Stimulated activated naive CD8-positive, alpha-beta T cell treated with anti-CD3 and anti-CD28 coated beads, Interleukin-15, Interleukin-2, amounts not matched to agents 100 U/mL and 50 U/mL, for 24 hours (primary cell): ENCODE measurements at regions not wholly inside any gene's neighbourhood (a gene's known extent, or its start where the extent isn't known, plus 50 kb on each side); places are given as distances from the start of the nearest gene placed in this dataset.

ENCODE experiments used
- ATAC-seq: fragments of 150-1000 bp; cut with Tn5 transposase; one replicate; pipeline ENCODE4 v1.10.0; 2021
- DNase-seq: peaks from one replicate; pipeline ENCODE4 v3.0.0; 2021

DNA sequence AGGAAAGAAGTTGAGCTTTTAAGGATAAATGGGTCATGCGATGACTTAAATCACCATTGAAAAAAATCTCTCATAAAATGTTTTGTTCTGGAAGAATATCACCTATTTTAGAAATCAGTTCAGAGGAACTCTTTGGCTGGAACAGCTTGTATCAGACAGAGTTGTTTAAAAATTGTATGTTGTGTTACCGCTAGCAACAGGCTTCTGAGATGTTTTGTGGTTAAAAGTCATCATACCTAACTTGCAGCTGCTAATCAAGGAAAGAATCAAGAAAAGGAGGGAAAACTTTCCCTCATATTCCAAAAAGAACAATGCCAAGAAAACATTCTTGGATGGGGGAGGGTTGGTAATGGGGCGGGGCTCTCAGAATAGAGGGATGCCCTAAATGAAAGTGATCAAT is 220.7 kb upstream of the CITED2 start:
- no peak for ATAC-seq
- DNase-seq, result no peak

DNA sequence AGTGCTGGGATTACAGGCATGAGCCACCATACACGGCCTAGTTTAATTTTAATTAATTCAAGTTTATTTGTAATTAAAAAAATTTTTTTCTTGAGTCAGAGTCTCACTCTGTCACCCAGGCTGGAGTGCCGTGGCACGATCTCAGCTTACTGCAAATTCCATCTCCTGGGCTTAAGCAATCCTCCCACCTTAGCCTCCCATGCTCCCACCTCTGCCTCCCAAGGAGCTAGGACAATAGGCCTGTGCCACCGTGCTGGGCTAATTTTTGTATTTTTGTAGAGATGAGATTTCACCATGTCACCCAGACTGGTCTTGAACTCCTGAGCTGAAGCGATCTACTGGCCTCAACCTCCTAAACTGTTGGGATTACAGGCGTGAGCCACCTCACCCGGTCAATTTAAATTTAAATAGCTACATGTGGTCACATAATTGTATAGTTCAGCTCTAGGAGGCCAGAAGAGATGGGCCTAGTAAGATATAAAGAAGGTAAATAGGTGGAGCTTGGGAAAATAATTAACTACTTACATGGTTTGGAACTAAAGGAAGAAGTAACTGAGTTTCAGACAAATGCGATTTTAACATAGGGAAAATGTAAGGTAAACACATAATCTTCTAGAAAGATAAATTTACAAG is 220.0 kb upstream of the CITED2 start:
- DNase-seq (no peak), ATAC-seq (no peak)

DNA sequence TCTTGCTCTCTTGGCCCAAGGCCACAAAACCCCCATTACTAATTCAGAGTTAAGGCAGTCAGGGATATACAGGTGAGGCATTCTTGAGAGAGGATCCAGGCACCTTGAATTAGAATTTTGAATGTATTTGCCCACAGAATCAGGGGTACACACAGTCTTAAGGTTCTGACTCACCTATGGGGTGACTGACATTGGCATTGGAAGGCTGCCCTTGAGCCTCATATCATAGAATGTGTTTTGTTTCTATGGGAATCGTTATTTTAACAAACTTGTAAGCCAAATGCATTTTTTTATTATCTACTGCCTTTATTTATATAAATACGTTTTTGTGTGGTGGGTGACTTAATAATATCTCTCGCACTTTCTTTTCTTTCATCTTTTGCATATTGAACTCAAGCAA is 218.6 kb upstream of the CITED2 start:
- DNase-seq (no peak), ATAC-seq (no peak)

DNA sequence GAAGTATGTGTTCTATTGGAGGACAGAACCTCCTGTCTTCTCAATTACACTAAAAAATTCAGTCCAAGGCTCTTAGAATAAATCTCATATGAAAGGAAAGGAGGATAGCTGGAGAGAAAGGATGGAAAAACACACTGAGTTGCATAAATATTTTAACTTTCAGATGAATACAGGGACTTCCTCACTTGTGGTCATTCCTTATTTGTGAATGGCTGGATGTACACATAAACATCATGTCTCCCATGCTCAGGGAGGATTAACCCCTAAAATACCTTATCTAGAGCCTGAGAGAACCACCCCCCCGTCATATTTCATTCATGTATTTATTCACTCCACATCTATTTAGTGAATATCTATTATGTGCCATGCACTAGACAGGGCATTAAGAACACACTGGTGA is 217.6 kb upstream of the CITED2 start:
- no peak for ATAC-seq
- no peak for DNase-seq

DNA sequence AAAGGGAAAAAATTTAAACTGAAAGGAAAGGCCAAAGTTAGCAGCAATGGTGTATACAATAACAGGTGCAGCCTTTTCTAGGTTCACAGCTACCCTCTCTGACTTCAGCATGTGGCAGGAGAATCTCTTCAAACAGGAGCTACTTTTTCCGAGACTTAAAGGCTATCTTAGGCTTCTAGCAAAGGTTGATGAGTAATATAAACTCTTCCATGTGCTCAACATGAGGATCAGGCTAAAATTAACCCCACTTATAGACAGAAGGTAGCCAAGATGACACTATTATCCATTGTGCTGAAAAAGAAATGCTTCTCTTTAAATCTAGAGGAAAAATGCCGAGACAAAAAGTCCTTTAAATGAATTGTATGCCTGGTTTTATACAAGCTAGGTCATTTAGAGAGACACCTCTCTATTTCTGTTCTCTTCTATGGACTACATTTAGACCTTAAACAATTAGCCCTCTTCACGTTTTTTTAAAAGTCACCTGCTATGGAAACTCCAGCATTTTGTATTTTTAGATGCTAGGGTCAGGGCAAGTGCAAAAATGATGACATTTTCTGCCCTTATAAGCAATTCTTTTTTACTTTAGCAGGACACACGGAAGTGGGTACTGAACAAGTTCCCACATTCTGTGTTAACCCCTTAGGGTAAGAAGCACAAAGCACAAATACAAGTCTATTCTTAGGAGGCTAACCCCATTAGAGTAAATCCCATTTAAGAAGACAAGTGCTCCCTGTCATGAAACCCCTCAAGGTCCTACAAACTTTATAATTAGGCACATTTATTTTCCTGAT is 216.8 kb upstream of the CITED2 start:
- no peak for ATAC-seq
- DNase-seq, result no peak

DNA sequence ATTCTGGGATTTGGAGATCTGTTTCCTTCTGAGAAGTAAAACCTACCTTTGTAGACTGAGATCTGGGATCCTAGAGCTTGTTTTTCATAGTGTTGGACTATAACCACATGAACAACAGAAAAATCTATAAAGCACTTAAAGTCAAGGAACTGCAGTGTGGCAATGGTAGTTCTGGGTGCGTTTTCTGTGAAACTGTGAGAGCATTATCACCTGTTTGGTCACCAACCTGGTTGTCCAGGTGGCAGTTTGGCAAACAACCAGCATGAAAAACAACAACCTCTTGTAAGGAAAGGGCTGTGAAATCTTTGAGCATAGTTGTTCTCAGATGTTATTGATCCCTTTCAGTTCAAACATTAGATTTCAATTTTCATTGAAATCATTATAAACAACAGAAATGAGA is 215.8 kb upstream of the CITED2 start:
- ATAC-seq, result no peak
- no peak for DNase-seq

DNA sequence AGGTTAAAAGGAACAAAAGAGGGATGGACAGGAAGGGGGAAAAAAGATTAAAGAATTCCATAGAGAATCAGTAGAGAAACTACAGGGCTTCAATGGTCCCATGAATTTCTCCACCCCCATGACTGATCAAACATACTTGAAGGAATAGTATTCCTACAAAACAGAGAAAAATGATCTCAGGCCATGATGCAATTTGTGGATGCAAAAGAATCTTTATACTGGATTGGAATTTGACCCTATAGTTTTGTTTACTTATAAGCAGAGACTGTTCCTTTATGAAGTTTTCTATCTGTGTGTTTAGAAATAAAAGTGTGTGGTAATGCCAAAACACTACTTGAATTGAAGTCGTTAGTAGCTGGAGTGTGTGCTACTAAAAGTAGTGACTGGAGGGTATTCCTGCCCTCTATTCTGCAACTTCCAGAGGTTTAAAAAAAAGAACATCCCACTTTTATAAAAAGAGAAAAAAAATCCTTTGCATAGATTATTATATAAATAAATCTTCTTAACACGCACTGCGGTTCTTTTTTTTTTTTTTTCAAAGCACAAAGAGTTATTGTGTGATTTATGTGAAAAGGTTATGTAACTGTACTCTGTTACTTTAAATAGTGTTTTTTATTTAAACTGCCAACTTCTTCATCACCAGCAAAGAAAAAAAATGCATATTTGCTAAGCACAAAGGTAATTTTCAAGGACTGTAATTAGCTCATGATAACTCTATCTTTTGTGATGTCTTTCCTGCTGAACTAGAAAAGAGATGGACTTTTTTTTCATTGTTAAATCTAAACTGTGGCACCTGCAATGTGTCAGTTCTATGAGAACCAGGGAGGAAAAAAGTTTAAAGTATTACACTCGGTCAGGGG is 214.5 kb upstream of the CITED2 start:
- ATAC-seq (no peak), DNase-seq (no peak)

DNA sequence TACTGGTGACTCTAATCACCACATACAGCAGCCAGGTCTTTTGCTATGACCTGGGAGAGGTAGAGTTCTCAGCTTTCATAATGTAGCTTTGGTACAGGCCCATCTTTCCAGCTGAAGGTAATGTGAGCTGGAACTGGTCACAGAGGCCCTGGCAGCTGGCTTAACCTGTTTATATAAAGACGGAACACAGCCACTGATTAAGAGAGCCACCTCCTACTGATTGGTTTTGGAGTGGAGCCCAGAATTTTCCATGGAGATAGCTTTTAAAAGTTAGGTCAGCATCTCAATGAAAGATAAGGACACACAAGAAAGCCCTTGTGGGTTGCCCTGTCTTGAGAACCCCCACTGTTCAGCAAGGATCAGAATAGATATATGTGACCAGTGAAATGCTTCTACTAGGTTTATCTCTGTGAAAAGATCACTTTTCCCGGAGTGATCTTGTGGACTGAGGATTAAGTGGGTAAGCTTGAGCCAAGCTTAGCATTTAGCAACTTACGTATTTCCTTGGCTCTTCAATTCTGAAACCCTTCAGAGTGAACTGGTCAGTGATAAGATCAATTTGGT is 213.7 kb upstream of the CITED2 start:
- DNase-seq, result no peak
- ATAC-seq, result no peak

DNA sequence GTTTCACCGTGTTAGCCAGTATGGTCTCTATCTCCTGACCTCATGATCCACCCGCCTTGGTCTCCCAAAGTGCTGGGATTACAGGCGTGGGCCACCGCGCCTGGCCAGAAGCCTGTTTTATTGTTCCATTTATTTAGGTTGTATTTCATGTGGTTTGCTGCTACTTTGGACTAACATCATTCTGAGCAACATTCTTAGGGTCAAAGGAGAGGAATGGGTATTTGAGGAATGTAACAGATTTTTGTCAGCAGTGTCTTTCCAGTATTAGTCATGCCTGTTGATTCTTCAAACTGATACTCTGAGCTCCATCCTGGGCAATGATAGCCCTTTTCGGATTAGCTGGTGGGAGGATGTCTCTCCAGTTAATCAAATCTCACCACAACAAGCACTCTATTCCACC is 213.0 kb upstream of the CITED2 start:
- DNase-seq (no peak), ATAC-seq (no peak)

DNA sequence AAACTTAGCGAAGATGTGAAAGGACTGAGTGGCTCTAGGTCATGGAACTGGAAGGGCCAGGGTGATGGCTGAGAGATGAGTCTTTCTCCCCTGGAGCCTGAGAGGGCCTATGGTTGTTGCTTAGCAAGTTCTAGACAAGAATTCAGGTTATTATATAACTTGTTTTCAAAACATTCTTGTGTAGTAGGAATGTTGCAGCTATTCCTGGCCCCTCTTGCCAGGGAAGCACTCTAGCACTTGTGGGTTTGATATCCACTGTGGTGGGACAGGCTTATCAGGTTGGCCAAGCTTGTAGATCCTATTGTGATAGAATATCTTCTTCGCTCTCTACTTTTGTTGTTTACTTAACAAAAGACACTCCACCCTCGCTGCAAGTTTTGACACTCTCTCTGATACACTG is 211.8 kb upstream of the CITED2 start:
- ATAC-seq (no peak), DNase-seq (no peak)

DNA sequence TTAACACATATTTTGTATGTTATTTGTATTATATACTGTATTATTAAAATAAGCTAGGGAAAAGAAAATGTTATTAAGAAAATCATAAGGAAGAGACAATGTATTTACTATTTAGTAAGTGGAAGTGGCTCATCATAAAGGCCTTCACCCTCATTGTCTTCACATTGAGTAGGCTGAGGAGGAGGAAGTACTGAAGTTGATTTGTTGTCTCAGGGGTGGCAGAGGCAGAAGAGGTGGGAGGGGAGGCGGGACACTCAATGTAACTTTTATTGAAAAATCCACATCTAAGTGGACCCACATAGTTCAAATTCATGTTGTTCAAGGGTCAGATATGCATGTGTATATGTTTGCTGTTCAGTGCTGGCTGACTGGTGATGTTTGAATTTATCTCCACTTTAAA is 210.2 kb upstream of the CITED2 start:
- no peak for ATAC-seq
- no peak for DNase-seq

DNA sequence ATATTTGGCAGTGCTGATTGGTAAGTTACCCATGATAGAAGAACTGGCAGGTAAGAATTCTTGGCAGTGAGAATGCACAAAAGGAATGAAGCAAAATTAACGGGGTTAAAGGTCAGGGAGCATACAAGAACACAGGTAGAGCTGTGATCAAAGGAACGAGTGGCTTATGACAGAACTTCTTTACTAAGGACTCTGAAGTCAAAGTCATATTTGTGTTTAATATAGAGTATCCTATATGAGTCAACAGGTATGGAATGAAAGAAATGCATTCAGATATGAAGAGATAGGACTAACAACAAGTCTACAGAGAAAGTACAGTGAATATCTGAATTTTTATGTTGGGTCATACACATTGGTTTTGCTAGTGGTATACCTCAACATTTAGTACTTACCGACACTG is 209.0 kb upstream of the CITED2 start:
- DNase-seq (no peak), ATAC-seq (no peak)

DNA sequence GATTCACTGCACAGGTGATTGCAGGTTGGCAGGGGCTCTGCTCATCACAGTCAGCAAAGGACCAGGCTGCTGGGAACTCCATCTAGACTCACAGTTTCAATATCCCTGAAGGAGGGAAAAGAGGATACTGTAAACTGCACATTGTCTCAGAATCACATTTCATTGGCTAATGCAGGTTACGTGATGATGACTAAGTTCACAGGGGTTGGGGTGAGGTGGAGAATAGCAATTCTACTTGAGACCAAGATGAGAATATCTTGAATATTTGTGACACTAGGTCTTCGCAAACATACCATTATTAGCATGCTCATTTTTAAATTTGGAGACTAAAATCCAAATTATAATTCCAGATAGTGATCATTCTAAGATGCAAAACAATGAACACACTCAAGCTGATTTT is 208.5 kb upstream of the CITED2 start:
- ATAC-seq, result no peak
- DNase-seq, result no peak

DNA sequence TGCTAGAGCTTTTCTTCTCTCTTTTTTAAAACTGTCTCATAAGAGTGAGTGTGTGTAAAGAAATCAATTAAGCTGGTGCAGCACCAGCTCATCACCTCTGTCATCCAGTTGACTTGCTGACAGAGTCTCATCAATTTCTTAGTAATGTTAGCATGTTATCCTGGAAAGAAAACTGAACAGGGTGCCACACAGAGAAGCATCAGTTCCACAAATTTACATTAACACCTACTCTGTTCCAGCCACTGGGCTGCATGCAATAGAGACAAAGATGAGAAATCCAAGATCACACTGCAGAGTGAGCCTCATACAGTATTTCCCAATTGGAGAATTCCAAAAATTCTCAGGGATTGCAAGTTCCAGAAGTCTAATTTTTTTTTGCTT is 207.0 kb upstream of the CITED2 start:
- DNase-seq, result no peak
- ATAC-seq, result no peak

DNA sequence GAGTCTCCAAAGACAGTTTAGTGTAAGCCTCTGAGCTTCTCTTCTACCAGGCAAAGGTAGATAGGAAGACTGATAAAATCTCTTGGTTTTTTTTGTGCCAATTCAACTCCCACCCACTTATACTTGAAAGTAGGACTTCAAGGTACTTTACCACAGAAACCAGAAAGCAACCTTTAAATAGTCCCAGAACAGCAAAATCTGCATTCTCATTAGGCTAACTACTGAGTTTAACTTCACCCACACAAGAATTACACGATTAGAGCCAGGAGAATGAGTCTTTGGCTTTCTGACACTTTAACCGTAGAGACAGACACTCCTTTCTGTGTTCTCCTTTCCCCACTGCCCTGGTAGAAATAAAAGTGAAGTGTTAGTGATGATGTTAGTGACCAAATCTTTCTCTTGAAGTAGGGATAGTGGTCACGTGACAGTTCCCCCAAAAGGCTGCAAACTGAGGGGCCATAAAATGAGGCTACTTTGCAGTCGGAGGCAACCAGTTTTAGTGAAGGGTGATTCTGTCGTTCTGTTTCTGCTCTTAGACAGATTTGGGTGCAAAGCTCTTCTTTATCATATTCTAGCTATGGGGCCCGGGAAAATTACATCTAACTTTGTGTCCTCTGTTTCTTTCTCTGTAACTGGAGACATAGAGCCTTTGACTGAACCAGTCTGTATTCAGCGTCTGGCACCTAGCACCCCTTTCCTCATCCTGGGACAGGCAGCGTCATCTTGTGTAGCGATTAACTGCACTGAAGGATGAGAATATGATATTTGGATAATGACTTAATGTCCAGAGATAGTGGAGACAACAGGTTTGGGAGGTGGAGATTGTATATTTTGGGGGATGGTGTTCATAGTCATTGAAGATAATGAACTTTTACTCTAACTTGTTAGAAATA is 206.4 kb upstream of the CITED2 start:
- peak; percentile 88 for ATAC-seq
- no peak for DNase-seq

DNA sequence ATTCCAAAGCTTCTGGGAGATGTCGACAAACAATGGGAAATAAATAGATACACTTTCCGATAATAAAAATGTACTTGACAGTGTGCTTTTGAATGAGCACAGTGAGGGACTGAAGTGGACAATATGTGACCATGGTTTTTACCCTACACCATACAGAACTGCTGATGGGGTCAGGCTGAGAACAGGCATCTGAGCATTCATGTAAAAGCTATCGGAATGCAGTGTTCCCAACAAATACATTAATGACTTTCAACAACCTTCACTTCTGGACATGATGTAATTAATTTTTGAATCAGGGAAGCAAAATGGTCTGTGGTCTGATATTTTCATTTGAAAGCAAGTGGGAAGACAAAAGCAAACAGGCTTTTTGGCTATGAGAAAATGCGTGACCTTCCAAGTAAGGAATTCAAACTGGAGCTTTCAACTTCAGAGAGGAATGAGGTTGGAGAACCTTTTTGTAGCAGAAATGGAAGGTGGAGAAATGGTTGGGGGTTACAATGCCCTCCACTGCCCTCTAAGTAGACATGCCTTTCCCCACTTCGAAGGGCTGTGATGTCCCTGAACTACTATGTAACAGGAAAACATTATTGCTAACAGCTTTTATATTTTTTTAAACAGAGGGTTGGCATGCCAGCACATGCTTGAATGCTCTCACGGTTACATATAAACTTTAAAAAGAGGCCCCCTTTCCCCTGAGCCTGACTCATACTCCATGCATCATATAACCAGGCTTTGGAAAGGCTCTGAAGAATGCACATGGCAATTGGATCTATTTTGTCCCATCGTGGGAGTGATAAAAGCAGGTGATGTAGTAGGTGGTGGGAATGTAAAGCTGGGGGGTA is 203.5 kb upstream of the CITED2 start:
- DNase-seq (no peak), ATAC-seq (no peak)

DNA sequence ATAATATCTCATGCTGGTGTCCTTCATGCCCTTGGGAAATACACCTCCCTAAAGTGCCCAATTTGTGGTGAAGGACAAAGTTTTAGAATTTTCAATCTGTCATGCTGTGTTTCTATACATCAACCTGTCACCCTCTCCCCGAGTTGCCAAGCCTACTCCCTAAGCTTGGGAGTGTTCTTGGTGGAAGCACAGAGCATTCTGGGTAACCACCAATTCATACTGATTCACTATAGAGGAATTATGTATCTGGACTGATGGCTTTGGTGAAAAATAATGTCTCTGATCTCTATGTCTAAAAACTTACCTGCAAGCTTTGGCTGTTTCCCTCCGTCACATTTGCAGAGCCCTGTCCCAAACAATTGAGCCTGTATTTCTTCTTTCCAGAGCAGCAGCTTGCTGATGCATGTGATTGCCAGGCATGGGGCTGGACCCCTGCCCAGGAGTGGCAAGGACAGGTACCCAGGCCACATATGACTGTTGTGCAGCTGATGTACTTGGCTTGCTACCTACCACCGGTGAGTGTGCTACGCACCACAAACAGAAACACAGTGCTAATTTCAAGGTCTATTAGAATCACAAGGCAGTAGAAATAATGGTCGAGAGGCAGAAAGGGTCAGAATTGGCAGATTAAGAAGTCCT is 202.8 kb upstream of the CITED2 start:
- no peak for DNase-seq
- ATAC-seq, result no peak

DNA sequence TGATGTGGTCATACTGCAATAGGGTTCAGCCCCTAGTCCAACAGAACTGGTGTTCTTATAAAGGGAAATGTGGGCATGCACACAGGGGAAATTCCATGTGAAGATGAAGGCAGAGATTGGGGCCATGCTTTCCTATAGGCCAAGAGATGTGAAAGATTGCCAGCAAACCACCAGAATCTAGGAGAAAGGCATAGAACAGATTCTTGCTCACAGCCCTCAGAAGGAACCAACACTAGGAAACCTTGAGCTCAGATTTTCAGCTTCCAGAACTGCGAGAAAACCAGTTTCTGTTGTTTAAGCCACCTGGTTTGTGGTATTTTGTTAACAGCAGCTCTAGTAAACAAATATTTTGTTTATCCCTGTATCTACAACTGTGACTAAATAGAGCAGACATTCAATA is 197.6 kb upstream of the CITED2 start:
- no peak for ATAC-seq

DNA sequence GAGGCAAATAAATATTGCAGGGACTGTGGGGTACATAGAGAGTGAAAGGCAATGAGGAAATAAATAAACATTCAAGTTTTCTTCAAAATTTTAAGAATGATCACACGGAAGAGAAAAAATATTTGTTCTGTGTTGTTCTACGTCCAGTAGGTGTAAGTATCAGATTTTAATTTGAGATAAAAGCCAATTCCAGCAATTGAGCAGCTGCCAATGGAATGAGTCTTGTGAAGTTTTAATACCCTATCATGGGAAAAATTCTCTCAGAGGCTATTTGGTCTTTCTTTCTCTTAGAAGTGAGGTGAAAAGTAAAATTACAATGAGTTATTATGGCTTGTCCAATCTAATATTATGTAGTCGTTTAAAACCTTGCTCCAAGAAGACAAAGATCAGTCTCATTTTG is 195.7 kb upstream of the CITED2 start:
- DNase-seq (no peak), ATAC-seq (no peak)

More for the DNA sequence above, 197.6 kb upstream of the CITED2 start:
- no peak for DNase-seq

DNA sequence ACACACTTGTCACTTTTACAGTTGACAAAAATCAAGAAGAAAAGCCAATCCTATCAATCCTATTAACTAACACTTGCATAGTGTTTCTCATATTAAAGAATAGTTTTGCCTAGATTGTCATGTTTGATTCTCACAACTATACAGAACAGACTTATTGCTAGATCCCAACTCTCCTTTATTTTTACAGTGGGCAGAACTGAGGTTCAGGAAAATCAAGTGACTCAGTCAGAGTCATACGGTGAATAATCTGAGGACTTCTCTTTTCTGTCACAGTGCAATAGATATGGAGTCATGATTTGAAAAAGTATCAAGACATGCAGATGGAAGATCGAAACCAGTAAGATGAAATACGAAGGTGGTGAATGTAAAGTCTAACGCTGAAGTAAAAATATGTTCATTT is 195.1 kb upstream of the CITED2 start:
- DNase-seq, result no peak
- ATAC-seq, result no peak
